ENCODE measurements at regions not wholly inside any gene's neighbourhood (a gene's known extent, or its start where the extent isn't known, plus 50 kb on each side); places are given as distances from the start of the nearest gene placed in this dataset.

- H3K79me2 ChIP-seq (ENCODE audit: low read depth): no peaks in the 10 kb centered on the region
- no peak for DNase-seq
- CTCF ChIA-PET: no interaction called here
- TF ChIP-seq EZH2 (IDR thresholded peaks at IDR 0.05; ENCODE audit: low read depth) (no peak), CTCF (conservative IDR thresholded peaks at IDR 0.05) (no peak)
- H3K9me2 ChIP-seq (ENCODE audit: insufficient read depth): no peaks in the 10 kb centered on the region
- no peaks in the 10 kb centered on the region for H3K4me1 ChIP-seq (replicated peaks; ENCODE audit: insufficient read depth)
- no peak overlapping the region for H2AFZ ChIP-seq
- no peaks in the 10 kb centered on the region for H3K36me3 ChIP-seq (ENCODE audit: low read depth)
- peaks cover 68% of the 10 kb centered on the region for H3K27me3 ChIP-seq (ENCODE audit: insufficient read depth, low read depth)
- no peak overlapping the region for H3K4me3 ChIP-seq
- no peaks in the 10 kb centered on the region for H3F3A ChIP-seq (ENCODE audit: insufficient read depth, low read depth)
- POLR2A ChIA-PET (ENCODE audit: unreplicated experiment): no interaction called here
- intact Hi-C loops (cut with micrococcal nuclease; ENCODE audit: unreplicated experiment): no loop called here
- H3K9me3 ChIP-seq (ENCODE audit: insufficient read depth, low read depth): no peaks in the 10 kb centered on the region
- H3K27ac ChIP-seq: no peak overlapping the region
- no peaks in the 10 kb centered on the region for H4K20me1 ChIP-seq (ENCODE audit: insufficient read depth)
- BruUV-seq (replicated peaks): no TSS peak
- no peak overlapping the region for H3K4me2 ChIP-seq
Observed at GRCh38 chr16:86224126-86224525, 286.2 kb upstream of the FOXF1 start.

- ChIA-PET POLR2A (ENCODE audit: unreplicated experiment) (no interaction called here), CTCF (no interaction called here)
- no TSS peak for BruUV-seq (replicated peaks)
- Histone ChIP-seq H3K27ac (no peak overlapping the region), H3K9me3 (ENCODE audit: insufficient read depth, low read depth) (no peaks in the 10 kb centered on the region), H3K4me1 (replicated peaks; ENCODE audit: insufficient read depth) (no peaks in the 10 kb centered on the region), H3F3A (ENCODE audit: insufficient read depth, low read depth) (no peaks in the 10 kb centered on the region), H3K4me2 (no peak overlapping the region), H3K27me3 (ENCODE audit: insufficient read depth, low read depth) (peaks cover 68% of the 10 kb centered on the region), H2AFZ (no peak overlapping the region), H3K79me2 (ENCODE audit: low read depth) (no peaks in the 10 kb centered on the region), H3K9me2 (ENCODE audit: insufficient read depth) (no peaks in the 10 kb centered on the region), H4K20me1 (ENCODE audit: insufficient read depth) (no peaks in the 10 kb centered on the region), H3K4me3 (no peak overlapping the region), H3K36me3 (ENCODE audit: low read depth) (no peaks in the 10 kb centered on the region)
- intact Hi-C loops (cut with micrococcal nuclease; ENCODE audit: unreplicated experiment): no loop called here
- no peak for DNase-seq
- TF ChIP-seq EZH2 (IDR thresholded peaks at IDR 0.05; ENCODE audit: low read depth) (no peak), CTCF (conservative IDR thresholded peaks at IDR 0.05) (no peak)
Observed at GRCh38 chr16:86224629-86225028, 285.7 kb upstream of the FOXF1 start.

- Histone ChIP-seq H3K4me3 (no peak overlapping the region), H3K9me3 (ENCODE audit: insufficient read depth, low read depth) (no peaks in the 10 kb centered on the region), H3K9me2 (ENCODE audit: insufficient read depth) (no peaks in the 10 kb centered on the region), H3K4me1 (replicated peaks; ENCODE audit: insufficient read depth) (no peaks in the 10 kb centered on the region), H4K20me1 (ENCODE audit: insufficient read depth) (no peaks in the 10 kb centered on the region), H3F3A (ENCODE audit: insufficient read depth, low read depth) (no peaks in the 10 kb centered on the region), H3K36me3 (ENCODE audit: low read depth) (no peaks in the 10 kb centered on the region), H2AFZ (no peak overlapping the region), H3K4me2 (no peak overlapping the region), H3K27ac (no peak overlapping the region), H3K27me3 (ENCODE audit: insufficient read depth, low read depth) (peaks cover 68% of the 10 kb centered on the region), H3K79me2 (ENCODE audit: low read depth) (no peaks in the 10 kb centered on the region)
- no TSS peak for BruUV-seq (replicated peaks)
- intact Hi-C loops (cut with micrococcal nuclease; ENCODE audit: unreplicated experiment): no loop called here
- ChIA-PET CTCF (no interaction called here), POLR2A (ENCODE audit: unreplicated experiment) (no interaction called here)
- TF ChIP-seq CTCF (conservative IDR thresholded peaks at IDR 0.05) (no peak), EZH2 (IDR thresholded peaks at IDR 0.05; ENCODE audit: low read depth) (no peak)
- DNase-seq: no peak
Observed at GRCh38 chr16:86225905-86226371, 284.4 kb upstream of the FOXF1 start.

Measured in PC-9 (cell line).